ENCODE measurements at regions not wholly inside any gene's neighbourhood (a gene's known extent, or its start where the extent isn't known, plus 50 kb on each side); places are given as distances from the start of the nearest gene placed in this dataset.

DNA sequence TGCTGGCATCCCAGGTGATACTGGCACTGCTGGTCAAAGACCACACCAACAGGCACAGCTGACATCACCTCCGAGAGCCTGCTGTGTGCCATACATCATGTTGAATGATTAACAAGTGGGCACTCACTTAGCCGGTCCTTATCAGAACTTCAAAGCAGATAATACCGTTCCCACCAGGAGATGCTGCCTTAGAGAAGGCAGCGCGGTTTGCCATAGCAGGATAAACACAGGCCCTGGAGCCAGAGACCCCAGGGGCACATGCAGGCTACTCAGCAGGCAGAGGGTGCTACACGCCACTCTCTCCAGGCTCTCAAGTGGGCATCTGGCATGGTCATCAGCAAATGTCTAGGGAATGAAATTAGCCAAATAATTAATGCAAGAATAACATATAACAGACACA lies 86.5 kb upstream of the CST7 start:
- Mint-ChIP-seq H3K9me3 (ENCODE audit: low read depth) (peaks cover 18% of the 10 kb centered on the region), H3K27me3 (peaks cover 9% of the 10 kb centered on the region), H3K4me1 (no peaks in the 10 kb centered on the region), H3K4me3 (no peak overlapping the region), H3K36me3 (ENCODE audit: low read depth) (no peaks in the 10 kb centered on the region), H3K27ac (no peak overlapping the region)
- CTCF ChIA-PET, result no interaction called here
- intact Hi-C loops (cut with DNase I, micrococcal nuclease), result no loop called here
- DNase-seq, result no peak
- POLR2A ChIA-PET, result no interaction called here
- ATAC-seq, result no peak

DNA sequence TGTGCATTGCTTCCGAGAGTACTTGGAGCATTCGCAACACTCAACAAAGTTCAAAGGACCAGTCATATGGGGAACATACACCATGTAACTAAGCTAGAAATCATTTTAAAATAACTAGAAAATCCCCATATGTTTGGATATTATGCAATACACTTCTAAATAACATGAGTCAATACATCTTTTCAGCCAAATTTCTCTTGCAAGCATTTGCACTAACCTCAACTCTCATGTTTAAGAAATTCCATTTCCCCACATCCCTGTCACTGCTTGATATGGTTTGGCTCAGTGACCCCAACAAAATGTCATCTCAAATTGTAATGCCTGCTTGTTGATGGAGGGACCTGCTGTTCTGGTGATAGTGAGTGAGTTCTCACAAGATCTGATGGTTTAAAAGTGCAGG lies 85.7 kb upstream of the CST7 start:
- H3K4me3 Mint-ChIP-seq, result no peak overlapping the region
- ChIA-PET POLR2A (no interaction called here), CTCF (no interaction called here)
- no peaks in the 10 kb centered on the region for H3K4me1 Mint-ChIP-seq
- DNase-seq (no peak), ATAC-seq (no peak)
- H3K36me3 Mint-ChIP-seq (ENCODE audit: low read depth), result no peaks in the 10 kb centered on the region
- H3K27me3 Mint-ChIP-seq, result peaks cover 9% of the 10 kb centered on the region
- H3K9me3 Mint-ChIP-seq (ENCODE audit: low read depth), result peaks cover 18% of the 10 kb centered on the region
- no peak overlapping the region for H3K27ac Mint-ChIP-seq
- intact Hi-C loops (cut with DNase I, micrococcal nuclease), result no loop called here

DNA sequence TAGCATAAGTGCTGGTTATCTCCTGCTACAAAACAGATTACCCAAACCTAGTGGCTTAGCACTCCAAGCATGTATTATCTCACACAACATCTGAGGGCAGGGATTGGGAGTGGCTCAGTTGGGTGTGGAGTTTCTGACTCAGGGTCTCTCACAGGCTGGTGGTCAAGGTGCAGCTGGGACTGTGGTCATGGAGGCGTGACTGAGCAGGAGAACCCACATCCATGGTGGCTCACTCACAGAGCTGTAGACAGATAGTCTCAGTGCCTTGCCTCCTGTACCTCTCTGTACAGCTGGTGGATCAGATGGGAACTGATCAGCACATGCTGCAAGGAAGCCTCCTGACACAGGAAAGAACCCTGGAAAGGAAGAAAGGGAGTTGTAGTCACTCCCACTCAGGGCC lies 83.1 kb upstream of the CST7 start:
- intact Hi-C loops (cut with DNase I, micrococcal nuclease), result no loop called here
- Mint-ChIP-seq H3K36me3 (ENCODE audit: low read depth) (no peaks in the 10 kb centered on the region), H3K9me3 (ENCODE audit: low read depth) (peaks cover 18% of the 10 kb centered on the region), H3K4me3 (no peak overlapping the region), H3K27me3 (no peaks in the 10 kb centered on the region), H3K27ac (no peak overlapping the region), H3K4me1 (no peaks in the 10 kb centered on the region)
- DNase-seq, result no peak
- ChIA-PET CTCF (no interaction called here), POLR2A (no interaction called here)
- no peak for ATAC-seq

DNA sequence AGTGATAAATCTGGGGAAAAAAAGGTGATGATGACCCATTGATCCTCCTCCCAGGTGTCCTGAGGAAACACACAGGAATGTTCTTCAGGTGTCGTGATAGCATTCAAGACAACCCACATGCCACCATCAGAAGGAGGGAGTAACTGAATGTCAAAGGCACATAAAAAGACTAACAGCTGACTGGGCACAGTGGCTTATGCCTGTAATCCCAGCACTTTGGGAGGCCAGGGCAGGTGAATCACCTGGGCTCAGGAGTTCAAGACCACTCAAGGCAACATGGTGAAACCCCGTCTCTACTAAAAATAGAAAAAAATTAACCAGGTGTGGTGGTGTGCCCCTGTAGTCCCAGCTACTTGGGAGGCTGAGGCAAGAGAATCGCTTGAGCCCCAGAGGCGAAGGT lies 82.3 kb upstream of the CST7 start:
- Mint-ChIP-seq H3K27me3 (no peaks in the 10 kb centered on the region), H3K36me3 (ENCODE audit: low read depth) (no peaks in the 10 kb centered on the region), H3K4me3 (no peak overlapping the region), H3K4me1 (no peaks in the 10 kb centered on the region), H3K27ac (no peak overlapping the region), H3K9me3 (ENCODE audit: low read depth) (peaks cover 18% of the 10 kb centered on the region)
- no peak for ATAC-seq
- DNase-seq, result no peak
- ChIA-PET POLR2A (no interaction called here), CTCF (no interaction called here)
- intact Hi-C loops (cut with DNase I, micrococcal nuclease), result no loop called here

DNA sequence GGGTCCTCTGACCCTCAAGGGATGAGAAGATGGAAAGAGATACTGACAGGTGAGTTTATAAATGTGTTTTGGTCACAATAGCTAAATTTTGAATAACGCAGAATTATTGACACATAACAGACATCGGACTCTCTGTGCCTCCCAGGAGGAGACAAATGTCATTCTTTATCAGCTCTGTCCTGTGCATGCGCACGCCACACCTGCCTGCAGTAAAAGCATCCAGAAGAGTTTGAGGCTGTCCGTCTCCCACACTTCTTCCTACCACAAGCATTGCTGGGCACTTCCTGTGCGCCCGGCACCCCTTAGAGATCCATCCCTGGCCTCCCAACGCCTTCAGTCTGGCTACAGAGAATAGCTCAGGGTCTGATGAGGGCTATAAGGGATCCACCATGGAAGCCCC lies 81.5 kb upstream of the CST7 start:
- H3K9me3 Mint-ChIP-seq (ENCODE audit: low read depth), result peaks cover 18% of the 10 kb centered on the region
- H3K4me1 Mint-ChIP-seq, result no peaks in the 10 kb centered on the region
- no peak overlapping the region for H3K4me3 Mint-ChIP-seq
- no peak for DNase-seq
- intact Hi-C loops (cut with DNase I, micrococcal nuclease), result no loop called here
- ChIA-PET CTCF (interaction anchor here (0.7 kb wide), 1 partner anchor 675 kb away, joined by 4 read pairs; no protein-coding TSS in a partner anchor), POLR2A (no interaction called here)
- no peak overlapping the region for H3K27ac Mint-ChIP-seq
- peaks cover 2% of the 10 kb centered on the region for H3K27me3 Mint-ChIP-seq
- no peaks in the 10 kb centered on the region for H3K36me3 Mint-ChIP-seq (ENCODE audit: low read depth)
- ATAC-seq, result no peak

DNA sequence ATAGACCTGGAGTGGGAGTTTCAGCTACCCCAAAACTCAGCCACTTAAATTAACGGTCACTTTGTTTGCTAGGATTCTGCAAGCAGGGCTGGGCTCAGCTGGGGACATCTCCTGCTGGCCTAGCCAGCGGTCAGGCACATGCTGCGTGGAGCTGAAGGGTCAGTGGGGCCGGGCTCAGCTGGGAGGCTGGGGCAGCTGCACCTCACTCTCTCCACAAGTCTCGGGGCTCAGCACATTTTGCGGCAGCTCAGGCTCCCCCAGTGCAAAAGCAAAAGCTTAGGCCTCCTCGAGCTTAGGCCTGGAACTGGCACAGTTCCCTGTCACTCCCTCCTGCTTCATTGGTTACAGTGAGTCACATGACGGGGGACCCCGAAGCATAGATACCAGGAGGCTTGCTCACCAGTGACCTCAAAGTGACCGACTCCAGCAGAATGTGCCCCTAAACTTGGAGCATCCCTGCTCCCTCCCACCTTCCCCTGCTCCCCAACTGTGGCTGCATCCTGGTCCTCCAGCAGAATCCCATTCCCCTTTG lies 80.6 kb upstream of the CST7 start:
- POLR2A ChIA-PET, result no interaction called here
- Mint-ChIP-seq H3K4me3 (no peak overlapping the region), H3K27ac (no peak overlapping the region), H3K27me3 (peaks cover 2% of the 10 kb centered on the region), H3K4me1 (no peaks in the 10 kb centered on the region), H3K9me3 (ENCODE audit: low read depth) (peaks cover 16% of the 10 kb centered on the region), H3K36me3 (ENCODE audit: low read depth) (no peaks in the 10 kb centered on the region)
- intact Hi-C loops (cut with DNase I, micrococcal nuclease), result no loop called here
- CTCF ChIA-PET, result interaction anchor here (0.7 kb wide), 1 partner anchor 676 kb away, joined by 4 read pairs; no protein-coding TSS in a partner anchor
- ATAC-seq (no peak), DNase-seq (no peak)

DNA sequence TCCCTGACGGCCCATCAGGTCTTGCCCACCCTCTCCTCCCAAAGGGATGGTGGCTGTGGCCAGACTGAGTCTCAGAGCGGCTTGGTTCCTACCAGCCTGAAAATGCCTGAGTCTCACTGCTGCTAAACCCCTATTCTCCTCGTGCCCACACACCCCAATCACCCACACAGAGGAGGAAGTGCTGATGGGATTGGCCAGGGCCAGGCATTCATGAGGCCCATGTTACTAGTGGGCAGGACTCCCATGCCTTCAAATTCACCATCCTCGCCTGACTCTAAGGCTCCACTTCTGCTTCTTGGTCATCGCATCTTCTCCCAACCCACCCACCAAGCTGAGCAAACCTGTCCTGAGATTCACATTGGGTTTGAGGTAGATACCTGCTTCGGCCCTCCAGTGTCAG lies 80.1 kb upstream of the CST7 start:
- ChIA-PET CTCF (no interaction called here), POLR2A (no interaction called here)
- Mint-ChIP-seq H3K4me1 (no peaks in the 10 kb centered on the region), H3K9me3 (ENCODE audit: low read depth) (peaks cover 12% of the 10 kb centered on the region), H3K4me3 (no peak overlapping the region), H3K36me3 (ENCODE audit: low read depth) (no peaks in the 10 kb centered on the region), H3K27ac (no peak overlapping the region), H3K27me3 (peaks cover 2% of the 10 kb centered on the region)
- intact Hi-C loops (cut with DNase I, micrococcal nuclease), result no loop called here
- ATAC-seq (no peak), DNase-seq (no peak)

DNA sequence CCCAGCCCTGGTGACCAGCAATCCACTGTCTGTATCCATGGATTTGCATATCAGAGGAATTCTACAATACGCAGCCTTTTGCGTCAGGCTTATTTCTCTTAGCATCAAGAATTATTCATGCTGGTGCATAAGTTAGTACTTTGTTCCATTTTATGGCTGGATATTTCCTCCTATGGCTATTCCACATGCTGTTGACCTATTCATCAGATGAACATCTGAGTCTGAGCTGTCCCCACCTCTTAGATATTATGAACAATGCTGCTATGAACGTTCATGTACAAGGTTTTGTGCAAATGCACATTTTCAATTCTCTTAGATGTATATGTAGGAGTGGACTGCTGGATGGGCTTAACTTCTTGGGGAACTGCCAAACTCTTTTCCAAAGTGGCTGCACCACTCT lies 79.0 kb upstream of the CST7 start:
- H3K4me3 Mint-ChIP-seq, result no peak overlapping the region
- H3K36me3 Mint-ChIP-seq (ENCODE audit: low read depth), result no peaks in the 10 kb centered on the region
- no peak overlapping the region for H3K27ac Mint-ChIP-seq
- peaks cover 5% of the 10 kb centered on the region for H3K9me3 Mint-ChIP-seq (ENCODE audit: low read depth)
- POLR2A ChIA-PET, result no interaction called here
- peaks cover 2% of the 10 kb centered on the region for H3K27me3 Mint-ChIP-seq
- ATAC-seq, result no peak
- CTCF ChIA-PET, result no interaction called here
- no peak for DNase-seq
- intact Hi-C loops (cut with DNase I, micrococcal nuclease), result no loop called here
- no peaks in the 10 kb centered on the region for H3K4me1 Mint-ChIP-seq

DNA sequence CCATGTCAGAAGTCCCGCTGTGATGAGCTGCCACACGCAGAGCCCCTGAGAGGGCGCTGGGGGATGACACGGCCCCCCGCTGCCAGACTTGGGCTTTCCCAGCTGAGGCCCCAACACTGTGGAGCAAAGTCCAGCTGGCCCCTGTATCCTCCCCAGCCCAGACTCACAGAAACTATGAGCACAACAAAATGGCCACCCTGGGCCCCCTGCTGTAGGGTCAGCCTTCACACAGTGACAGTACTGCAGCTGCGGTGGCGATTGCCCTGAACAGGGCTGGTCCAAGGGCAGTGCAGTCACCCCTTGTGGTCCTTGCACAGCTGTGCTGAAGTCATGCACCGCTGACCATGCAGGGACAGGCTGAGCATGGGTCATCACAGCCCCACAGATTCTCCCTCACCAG lies 78.2 kb upstream of the CST7 start:
- H3K27me3 Mint-ChIP-seq, result peaks cover 2% of the 10 kb centered on the region
- no peaks in the 10 kb centered on the region for H3K36me3 Mint-ChIP-seq (ENCODE audit: low read depth)
- ATAC-seq (no peak), DNase-seq (no peak)
- intact Hi-C loops (cut with DNase I, micrococcal nuclease), result no loop called here
- H3K4me3 Mint-ChIP-seq, result no peak overlapping the region
- no peaks in the 10 kb centered on the region for H3K4me1 Mint-ChIP-seq
- H3K27ac Mint-ChIP-seq, result no peak overlapping the region
- no peaks in the 10 kb centered on the region for H3K9me3 Mint-ChIP-seq (ENCODE audit: low read depth)
- ChIA-PET CTCF (no interaction called here), POLR2A (no interaction called here)

DNA sequence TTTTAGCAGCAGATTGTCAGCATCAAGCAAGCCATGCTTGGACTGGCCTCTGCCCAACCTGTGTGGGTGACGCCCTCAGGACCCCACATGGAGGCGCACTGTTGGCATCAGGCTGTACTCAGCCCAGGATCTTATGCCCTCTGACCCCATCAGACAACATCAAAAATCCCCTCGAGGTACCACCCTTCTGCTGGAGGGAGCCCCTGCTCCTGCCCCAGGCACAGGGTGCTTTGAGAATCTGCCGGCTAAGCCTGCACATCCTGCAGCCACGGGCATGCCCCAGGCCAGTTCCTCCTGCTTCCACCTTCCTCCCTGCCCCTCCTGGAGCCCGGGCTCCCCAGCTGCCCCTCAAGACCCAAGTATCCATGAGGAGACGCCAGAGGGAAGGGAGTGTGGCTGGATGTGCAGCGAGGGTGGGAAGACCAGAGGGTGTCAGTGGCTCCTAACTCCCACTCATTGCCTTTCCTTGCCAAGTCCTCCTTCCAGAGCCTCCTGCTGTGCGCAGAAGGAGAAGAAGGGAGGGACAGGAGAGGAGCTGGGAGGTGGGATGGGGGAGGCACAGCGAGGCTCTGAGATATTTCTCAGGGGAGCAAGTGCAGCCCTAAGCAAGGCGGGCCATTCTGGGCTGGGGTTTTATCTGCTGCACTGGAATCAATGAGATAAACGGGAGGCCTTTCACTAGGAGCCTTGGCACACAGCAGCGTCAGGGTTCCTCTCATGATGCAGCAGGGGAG lies 77.4 kb upstream of the CST7 start:
- CTCF ChIA-PET, result no interaction called here
- ATAC-seq, result no peak

DNA sequence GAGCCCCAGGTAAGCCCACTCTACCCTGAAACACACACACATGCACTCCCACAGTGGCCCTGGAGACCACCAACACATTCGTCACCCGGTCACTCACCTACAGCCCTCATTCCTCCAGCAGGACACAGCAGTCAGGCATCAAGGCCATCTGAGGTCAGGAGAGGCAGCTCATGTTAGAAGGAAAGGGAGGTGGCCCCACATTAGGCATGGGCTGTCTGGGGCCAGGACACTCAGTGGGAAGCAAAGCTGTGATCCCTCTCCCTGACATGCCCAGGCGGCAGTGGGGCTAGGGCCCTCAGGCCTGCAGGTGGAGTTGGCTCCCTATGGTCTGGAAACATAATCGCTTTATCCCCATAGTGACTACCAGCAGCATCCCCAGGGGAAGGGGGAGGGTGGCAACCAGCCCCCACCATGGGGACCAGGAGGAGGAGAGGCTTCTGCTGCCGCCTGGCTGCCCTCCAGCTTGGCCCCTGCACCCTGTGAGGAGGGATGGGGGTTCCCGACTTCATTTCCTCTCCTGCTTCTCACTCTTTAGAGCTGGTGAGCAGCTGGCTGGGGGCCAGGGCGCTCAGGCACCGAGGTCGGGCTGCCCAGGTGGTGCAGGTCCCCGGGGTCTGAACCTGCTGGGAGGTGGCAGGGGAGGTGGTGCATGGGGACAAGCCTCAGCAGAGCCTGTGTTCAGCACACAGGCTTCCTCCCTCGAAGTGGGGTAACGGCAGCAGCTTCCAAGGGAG lies 76.6 kb upstream of the CST7 start:
- Mint-ChIP-seq H3K27ac (no peak overlapping the region), H3K27me3 (peaks cover 2% of the 10 kb centered on the region), H3K9me3 (ENCODE audit: low read depth) (no peaks in the 10 kb centered on the region), H3K4me3 (no peak overlapping the region), H3K4me1 (no peaks in the 10 kb centered on the region), H3K36me3 (ENCODE audit: low read depth) (no peaks in the 10 kb centered on the region)
- DNase-seq (no peak), ATAC-seq (no peak)
- ChIA-PET CTCF (no interaction called here), POLR2A (no interaction called here)
- intact Hi-C loops (cut with DNase I, micrococcal nuclease), result no loop called here

More for the DNA sequence above, 77.4 kb upstream of the CST7 start:
- Mint-ChIP-seq H3K9me3 (ENCODE audit: low read depth) (no peaks in the 10 kb centered on the region), H3K36me3 (ENCODE audit: low read depth) (no peaks in the 10 kb centered on the region), H3K27ac (no peak overlapping the region), H3K27me3 (peaks cover 2% of the 10 kb centered on the region), H3K4me1 (no peaks in the 10 kb centered on the region), H3K4me3 (no peak overlapping the region)
- intact Hi-C loops (cut with DNase I, micrococcal nuclease), result no loop called here
- no peak for DNase-seq
- POLR2A ChIA-PET, result no interaction called here

DNA sequence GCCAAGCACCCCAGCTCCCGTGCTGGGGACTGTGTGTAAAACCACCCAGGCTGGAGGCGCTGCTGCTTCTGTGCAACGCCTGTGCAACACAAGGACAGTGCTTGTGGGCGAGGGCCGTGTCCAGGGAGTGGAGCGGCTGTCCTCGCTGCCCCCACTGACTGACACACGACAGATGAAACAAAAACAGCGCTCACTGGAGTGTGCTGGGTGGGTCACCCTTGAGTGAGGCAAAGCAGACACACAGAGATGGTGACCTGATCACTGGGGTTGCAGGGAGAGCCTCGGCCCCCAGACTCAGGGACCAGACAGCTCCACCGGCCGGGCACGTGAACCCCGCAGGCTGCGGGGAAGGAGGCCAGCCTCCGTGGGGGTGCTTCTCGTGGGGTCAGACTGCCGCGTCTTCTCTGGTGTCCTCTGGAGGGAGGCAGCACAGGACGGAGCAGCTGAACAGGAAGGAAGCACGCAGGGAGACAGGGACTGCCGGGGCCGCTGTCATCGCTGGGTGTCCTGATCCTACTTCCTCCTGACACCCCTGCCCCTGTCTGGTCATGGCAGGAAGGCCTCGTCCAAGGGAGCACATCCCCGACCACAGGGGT lies 75.9 kb upstream of the CST7 start:
- H3K9me3 Mint-ChIP-seq (ENCODE audit: low read depth), result no peaks in the 10 kb centered on the region
- H3K4me1 Mint-ChIP-seq, result no peaks in the 10 kb centered on the region
- intact Hi-C loops (cut with DNase I, micrococcal nuclease), result no loop called here
- no peaks in the 10 kb centered on the region for H3K36me3 Mint-ChIP-seq (ENCODE audit: low read depth)
- H3K27ac Mint-ChIP-seq, result no peak overlapping the region
- no peak overlapping the region for H3K4me3 Mint-ChIP-seq
- ChIA-PET CTCF (no interaction called here), POLR2A (no interaction called here)
- peaks cover 2% of the 10 kb centered on the region for H3K27me3 Mint-ChIP-seq
- ATAC-seq (no peak), DNase-seq (no peak)
